ENCODE measurements at regions not wholly inside any gene's neighbourhood (a gene's known extent, or its start where the extent isn't known, plus 50 kb on each side); places are given as distances from the start of the nearest gene placed in this dataset.

- no peak for DNase-seq (ENCODE audit: low read depth)
- H3K4me3 ChIP-seq (ENCODE audit: low read depth, low read length): no peak overlapping the region
- no peak for TF ChIP-seq CTCF (conservative IDR thresholded peaks at IDR 0.05; ENCODE audit: low read depth, low read length)
Measured at GRCh38 chr15:69715210-69715609, 262.6 kb downstream of the RPLP1 start.

- no peak for TF ChIP-seq CTCF (conservative IDR thresholded peaks at IDR 0.05; ENCODE audit: low read depth, low read length)
- no peak for DNase-seq (ENCODE audit: low read depth)
Measured at GRCh38 chr15:69718436-69718835, 265.8 kb downstream of the RPLP1 start.

GRCh38 chr15:69718916-69719315 lies 266.3 kb downstream of the RPLP1 start:
- TF ChIP-seq CTCF (conservative IDR thresholded peaks at IDR 0.05; ENCODE audit: low read depth, low read length): no peak
- DNase-seq (ENCODE audit: low read depth): no peak

More at GRCh38 chr15:69718436-69718835, 265.8 kb downstream of the RPLP1 start:
- no peak overlapping the region for H3K4me3 ChIP-seq (ENCODE audit: low read depth, low read length)

GRCh38 chr15:69719527-69720240 lies 267.1 kb downstream of the RPLP1 start:
- no peak for TF ChIP-seq CTCF (conservative IDR thresholded peaks at IDR 0.05; ENCODE audit: low read depth, low read length)
- no peak for DNase-seq (ENCODE audit: low read depth)
- H3K4me3 ChIP-seq (ENCODE audit: low read depth, low read length): no peak overlapping the region

More at GRCh38 chr15:69718916-69719315, 266.3 kb downstream of the RPLP1 start:
- H3K4me3 ChIP-seq (ENCODE audit: low read depth, low read length): no peak overlapping the region

DNA sequence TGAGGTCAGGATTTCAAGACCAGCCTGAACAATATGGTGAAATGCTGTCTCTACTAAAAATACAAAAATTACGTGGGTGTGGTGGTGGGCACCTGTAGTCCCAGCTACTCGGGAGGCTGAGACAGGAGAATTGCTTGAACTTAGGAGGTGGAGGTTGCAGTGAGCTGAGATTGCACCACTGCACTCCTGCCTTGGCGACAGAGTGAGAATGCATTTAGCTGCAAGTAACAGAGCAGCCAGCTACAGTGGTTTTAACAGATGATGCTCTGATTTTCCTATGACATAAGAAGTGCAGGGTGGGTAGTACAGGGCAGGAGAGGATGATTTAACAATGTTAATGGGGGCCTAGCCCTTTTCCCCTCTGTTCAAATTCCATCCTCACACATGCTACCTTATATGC lies 267.9 kb downstream of the RPLP1 start:
- DNase-seq (ENCODE audit: low read depth): no peak
- no peak overlapping the region for H3K4me3 ChIP-seq (ENCODE audit: low read depth, low read length)
- no peak for TF ChIP-seq CTCF (conservative IDR thresholded peaks at IDR 0.05; ENCODE audit: low read depth, low read length)

DNA sequence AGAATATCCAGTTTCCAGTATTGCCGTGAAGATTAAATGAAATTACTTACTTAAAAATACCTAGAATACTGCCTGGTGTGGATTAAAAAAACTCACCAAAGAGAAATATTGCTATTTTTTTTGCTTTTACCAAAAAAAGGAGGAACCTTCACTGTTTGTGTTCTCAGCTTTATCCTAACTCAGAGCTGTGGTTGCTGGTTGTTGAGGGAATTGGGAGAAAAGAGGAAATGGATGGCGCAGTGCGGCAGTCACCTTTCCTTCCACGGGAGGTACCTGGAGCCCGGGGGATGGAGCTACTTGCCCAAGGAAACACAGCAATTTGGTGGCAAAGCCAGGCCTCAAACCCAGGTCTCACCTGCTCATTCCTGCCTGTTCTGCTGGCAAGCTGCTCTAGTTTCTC lies 270.3 kb downstream of the RPLP1 start:
- no peak overlapping the region for H3K4me3 ChIP-seq (ENCODE audit: low read depth, low read length)
- TF ChIP-seq CTCF (conservative IDR thresholded peaks at IDR 0.05; ENCODE audit: low read depth, low read length): no peak

More for the DNA sequence above, 270.3 kb downstream of the RPLP1 start:
- DNase-seq (ENCODE audit: low read depth): no peak

Measured in epithelial cell of proximal tubule (primary cell).